ENCODE measurements at regions not wholly inside any gene's neighbourhood (a gene's known extent, or its start where the extent isn't known, plus 50 kb on each side); places are given as distances from the start of the nearest gene placed in this dataset.

GRCh38 chr1:209356976-209357377, 226.5 kb upstream of the CAMK1G start:
- Histone ChIP-seq H3K4me3 (no peak overlapping the region), H3K36me3 (no peaks in the 10 kb centered on the region)
- no peak for DNase-seq

GRCh38 chr1:209363112-209363511, 220.4 kb upstream of the CAMK1G start:
- H3K4me3 ChIP-seq: no peak overlapping the region
- H3K27me3 ChIP-seq: no peaks in the 10 kb centered on the region
- peaks cover 41% of the 10 kb centered on the region for H3K4me1 ChIP-seq
- no peak for DNase-seq
- H3K9me3 ChIP-seq (replicated peaks): peaks cover 8% of the 10 kb centered on the region; the same call in 1 of the 2 replicates
- no peaks in the 10 kb centered on the region for H3K36me3 ChIP-seq
- H3K27ac ChIP-seq: no peak overlapping the region

More at GRCh38 chr1:209356976-209357377, 226.5 kb upstream of the CAMK1G start:
- H3K27ac ChIP-seq: no peak overlapping the region
- no peaks in the 10 kb centered on the region for H3K27me3 ChIP-seq
- no peaks in the 10 kb centered on the region for H3K9me3 ChIP-seq (replicated peaks)
- H3K4me1 ChIP-seq: peaks cover 37% of the 10 kb centered on the region

- Histone ChIP-seq H3K9me3 (replicated peaks) (peaks cover 8% of the 10 kb centered on the region; the same call in 1 of the 2 replicates), H3K4me3 (no peak overlapping the region), H3K4me1 (peaks cover 44% of the 10 kb centered on the region), H3K27ac (peak overlapping the region; percentile 30), H3K36me3 (no peaks in the 10 kb centered on the region), H3K27me3 (no peaks in the 10 kb centered on the region)
- peak; percentile 65 to 76 for DNase-seq
These were observed 218.8 kb upstream of the CAMK1G start for GRCh38 chr1:209364716-209365115.

- no peak for DNase-seq
- H3K4me1 ChIP-seq: peaks cover 43% of the 10 kb centered on the region
- no peak overlapping the region for H3K27ac ChIP-seq
- H3K27me3 ChIP-seq: no peaks in the 10 kb centered on the region
- H3K9me3 ChIP-seq (replicated peaks): peaks cover 8% of the 10 kb centered on the region; the same call in 1 of the 2 replicates
- H3K4me3 ChIP-seq: no peak overlapping the region
- no peaks in the 10 kb centered on the region for H3K36me3 ChIP-seq
These were observed 216.3 kb upstream of the CAMK1G start for GRCh38 chr1:209367061-209367772.

- no peak for DNase-seq
- Histone ChIP-seq H3K9me3 (replicated peaks) (peaks cover 8% of the 10 kb centered on the region; the same call in 1 of the 2 replicates), H3K4me3 (no peak overlapping the region), H3K27me3 (no peaks in the 10 kb centered on the region), H3K27ac (no peak overlapping the region), H3K36me3 (no peaks in the 10 kb centered on the region), H3K4me1 (peaks cover 36% of the 10 kb centered on the region)
These were observed 214.5 kb upstream of the CAMK1G start for GRCh38 chr1:209368864-209369598.

- peaks cover 8% of the 10 kb centered on the region; the same call in 1 of the 2 replicates for H3K9me3 ChIP-seq (replicated peaks)
- DNase-seq: no peak
- no peaks in the 10 kb centered on the region for H3K27me3 ChIP-seq
- peaks cover 33% of the 10 kb centered on the region for H3K4me1 ChIP-seq
- H3K36me3 ChIP-seq: no peaks in the 10 kb centered on the region
- H3K4me3 ChIP-seq: no peak overlapping the region
- no peak overlapping the region for H3K27ac ChIP-seq
These were observed 213.1 kb upstream of the CAMK1G start for GRCh38 chr1:209370241-209370995.

GRCh38 chr1:209375097-209375496, 208.4 kb upstream of the CAMK1G start:
- H3K4me3 ChIP-seq: no peak overlapping the region
- H3K4me1 ChIP-seq: peaks cover 27% of the 10 kb centered on the region
- H3K27ac ChIP-seq: no peak overlapping the region
- no peaks in the 10 kb centered on the region for H3K36me3 ChIP-seq
- DNase-seq: no peak
- H3K9me3 ChIP-seq (replicated peaks): no peaks in the 10 kb centered on the region
- H3K27me3 ChIP-seq: no peaks in the 10 kb centered on the region

GRCh38 chr1:209375671-209376365, 207.7 kb upstream of the CAMK1G start:
- H3K27me3 ChIP-seq: no peaks in the 10 kb centered on the region
- H3K4me1 ChIP-seq: peaks cover 27% of the 10 kb centered on the region
- no peak for DNase-seq
- H3K4me3 ChIP-seq: no peak overlapping the region
- H3K36me3 ChIP-seq: no peaks in the 10 kb centered on the region
- H3K27ac ChIP-seq: no peak overlapping the region
- no peaks in the 10 kb centered on the region for H3K9me3 ChIP-seq (replicated peaks)

- Histone ChIP-seq H3K27me3 (no peaks in the 10 kb centered on the region), H3K27ac (no peak overlapping the region), H3K9me3 (replicated peaks) (no peaks in the 10 kb centered on the region), H3K4me1 (peaks cover 27% of the 10 kb centered on the region), H3K4me3 (no peak overlapping the region), H3K36me3 (no peaks in the 10 kb centered on the region)
- DNase-seq: no peak
These were observed 206.7 kb upstream of the CAMK1G start for GRCh38 chr1:209376774-209377173.

GRCh38 chr1:209377995-209378394, 205.5 kb upstream of the CAMK1G start:
- Histone ChIP-seq H3K4me3 (no peak overlapping the region), H3K4me1 (peaks cover 20% of the 10 kb centered on the region), H3K9me3 (replicated peaks) (no peaks in the 10 kb centered on the region), H3K27ac (no peak overlapping the region), H3K27me3 (no peaks in the 10 kb centered on the region), H3K36me3 (no peaks in the 10 kb centered on the region)
- no peak for DNase-seq

GRCh38 chr1:209379280-209379679, 204.2 kb upstream of the CAMK1G start:
- H3K36me3 ChIP-seq: no peaks in the 10 kb centered on the region
- H3K27ac ChIP-seq: no peak overlapping the region
- no peaks in the 10 kb centered on the region for H3K27me3 ChIP-seq
- no peak overlapping the region for H3K4me3 ChIP-seq
- peaks cover 18% of the 10 kb centered on the region for H3K4me1 ChIP-seq
- H3K9me3 ChIP-seq (replicated peaks): no peaks in the 10 kb centered on the region
- no peak for DNase-seq

GRCh38 chr1:209380420-209380819, 203.1 kb upstream of the CAMK1G start:
- DNase-seq: no peak

GRCh38 chr1:209382231-209383100, 201.0 kb upstream of the CAMK1G start:
- no peaks in the 10 kb centered on the region for H3K9me3 ChIP-seq (replicated peaks)
- H3K4me1 ChIP-seq: no peaks in the 10 kb centered on the region; the same call in 1 of the 2 replicates
- H3K27me3 ChIP-seq: no peaks in the 10 kb centered on the region
- no peak overlapping the region for H3K27ac ChIP-seq
- H3K36me3 ChIP-seq: no peaks in the 10 kb centered on the region
- DNase-seq: no peak
- no peak overlapping the region for H3K4me3 ChIP-seq

More at GRCh38 chr1:209380420-209380819, 203.1 kb upstream of the CAMK1G start:
- Histone ChIP-seq H3K4me1 (peaks cover 9% of the 10 kb centered on the region), H3K27me3 (no peaks in the 10 kb centered on the region), H3K27ac (no peak overlapping the region), H3K4me3 (no peak overlapping the region), H3K36me3 (no peaks in the 10 kb centered on the region), H3K9me3 (replicated peaks) (no peaks in the 10 kb centered on the region)

- DNase-seq: no peak
- H3K36me3 ChIP-seq: no peaks in the 10 kb centered on the region
- H3K4me1 ChIP-seq: no peaks in the 10 kb centered on the region; the same call in 1 of the 2 replicates
- no peak overlapping the region for H3K4me3 ChIP-seq
- no peaks in the 10 kb centered on the region for H3K9me3 ChIP-seq (replicated peaks)
- H3K27me3 ChIP-seq: no peaks in the 10 kb centered on the region
- H3K27ac ChIP-seq: no peak overlapping the region
These were observed 200.1 kb upstream of the CAMK1G start for GRCh38 chr1:209383422-209383821.

Measured in SJCRH30 (cell line).